GM19023 (cell line): ENCODE measurements at regions not wholly inside any gene's neighbourhood (a gene's known extent, or its start where the extent isn't known, plus 50 kb on each side); places are given as distances from the start of the nearest gene placed in this dataset.

Experiments used
- ATAC-seq: cut with Tn5 transposase; IDR thresholded peaks from one replicate; pipeline ENCODE4 v1.9.1; 2021; ENCODE audit warnings: mild to moderate bottlenecking, moderate library complexity; ENCODE audit not compliant: unreplicated experiment

GRCh38 chr3:72352176-72352575 is 496.1 kb downstream of the SHQ1 start:
- ATAC-seq = no peak

- no peak for ATAC-seq
Measured at GRCh38 chr3:72351536-72351935, 496.7 kb downstream of the SHQ1 start.

- ATAC-seq = no peak
Measured at GRCh38 chr3:72350761-72351505, 497.3 kb downstream of the SHQ1 start.

GRCh38 chr3:72348357-72348756 is 499.9 kb downstream of the SHQ1 start:
- ATAC-seq = no peak

- no peak for ATAC-seq
Measured at GRCh38 chr3:72347819-72348319, 500.4 kb downstream of the SHQ1 start.

- no peak for ATAC-seq
Measured at GRCh38 chr3:72346526-72346926, 501.7 kb downstream of the SHQ1 start.

- no peak for ATAC-seq
Measured at GRCh38 chr3:72345980-72346379, 502.3 kb downstream of the SHQ1 start.

- ATAC-seq = no peak
Measured at GRCh38 chr3:72345237-72345878, 502.9 kb downstream of the SHQ1 start.

- ATAC-seq = no peak
Measured at GRCh38 chr3:72344647-72345046, 503.6 kb downstream of the SHQ1 start.

GRCh38 chr3:72344236-72344635 is 504.0 kb downstream of the SHQ1 start:
- no peak for ATAC-seq

GRCh38 chr3:72343078-72343477 is 505.2 kb downstream of the SHQ1 start:
- no peak for ATAC-seq

GRCh38 chr3:72342450-72342849 is 505.8 kb downstream of the SHQ1 start:
- ATAC-seq = no peak

- no peak for ATAC-seq
Measured at GRCh38 chr3:72341920-72342319, 506.3 kb downstream of the SHQ1 start.

- ATAC-seq = no peak
Measured at GRCh38 chr3:72341380-72341770, 506.9 kb downstream of the SHQ1 start.

GRCh38 chr3:72340476-72341379 is 507.5 kb downstream of the SHQ1 start:
- ATAC-seq = no peak

GRCh38 chr3:72340056-72340455 is 508.2 kb downstream of the SHQ1 start:
- no peak for ATAC-seq

GRCh38 chr3:72339670-72340030 is 508.6 kb downstream of the SHQ1 start:
- ATAC-seq = no peak

GRCh38 chr3:72338942-72339669 is 509.1 kb downstream of the SHQ1 start:
- no peak for ATAC-seq

GRCh38 chr3:72338082-72338941 is 509.9 kb downstream of the SHQ1 start:
- ATAC-seq = no peak

- ATAC-seq = no peak
Measured at GRCh38 chr3:72337480-72337855, 510.8 kb downstream of the SHQ1 start.
